BLaER1 treated with 17β-estradiol and CSF1 and Interleukin-3, amounts not matched to agents 10 nM and 100 nM (cell line): ENCODE measurements at regions not wholly inside any gene's neighbourhood (a gene's known extent, or its start where the extent isn't known, plus 50 kb on each side); places are given as distances from the start of the nearest gene placed in this dataset.

ENCODE experiments used
- H3K27ac ChIP-seq, 11 experiments: shearing (Covaris generic); formaldehyde crosslinking; 2 replicates each; pipeline ENCODE4 v1.8.1; 2022
- H3K27me3 ChIP-seq, 11 experiments: shearing (Covaris generic); formaldehyde crosslinking; 2 replicates each; pipeline ENCODE4 v1.8.1; 2022
- H3K36me3 ChIP-seq, 11 experiments: shearing (Covaris generic); formaldehyde crosslinking; 2 replicates each; pipeline ENCODE4 v1.8.1; 2022
- H3K4me1 ChIP-seq, 10 experiments: shearing (Covaris generic); formaldehyde crosslinking; 2 replicates each; pipeline ENCODE4 v1.8.1; 2022
- H3K4me2 ChIP-seq, 11 experiments: shearing (Covaris generic); formaldehyde crosslinking; 2 replicates each; pipeline ENCODE4 v1.8.1; 2022
- H3K4me3 ChIP-seq, 10 experiments: shearing (Covaris generic); formaldehyde crosslinking; 2 replicates each; pipeline ENCODE4 v1.8.1; 2022
- H3K9ac ChIP-seq, 11 experiments: shearing (Covaris generic); formaldehyde crosslinking; 2 replicates each; pipeline ENCODE4 v1.8.1; 2022
- H3K9me3 ChIP-seq, 11 experiments: shearing (Covaris generic); formaldehyde crosslinking; replicated peaks in 1 of 11; 2 replicates each; pipeline ENCODE4 v1.8.1; 2022
- H4K20me1 ChIP-seq, 11 experiments: shearing (Covaris generic); formaldehyde crosslinking; 2 replicates each; pipeline ENCODE4 v1.8.1; 2022
- Cebpa-rat ChIP-seq, 11 experiments: shearing (Covaris generic); IDR thresholded peaks; 2 replicates each; pipeline ENCODE4 v1.8.1; 2022

- peaks cover 0 to 25% (median 0%) of the 10 kb centered on the region in 11 experiments; a peak in 4 of 22 replicates for H4K20me1 ChIP-seq
- H3K9ac ChIP-seq = no peak overlapping the region
- H3K9me3 ChIP-seq = peaks cover 0 to 6% (median 0%) of the 10 kb centered on the region in 11 experiments; a peak in 1 of 22 replicates
- H3K4me1 ChIP-seq = peaks cover 16 to 39% (median 32%) of the 10 kb centered on the region in 10 experiments
- H3K27ac ChIP-seq = no peak overlapping the region
- H3K4me2 ChIP-seq = 0 out of 22 replicates have a peak overlapping the region, but pooled peaks of 1 of the 11 experiments have one; percentile 7
- H3K4me3 ChIP-seq = no peak overlapping the region
- no peaks in the 10 kb centered on the region for H3K27me3 ChIP-seq
- TF ChIP-seq Cebpa-rat (IDR thresholded peaks at IDR 0.05) = no peak
- H3K36me3 ChIP-seq = no peaks in the 10 kb centered on the region
Observed at GRCh38 chr10:46231087-46231486, 55.7 kb upstream of the ANTXRL start.

DNA sequence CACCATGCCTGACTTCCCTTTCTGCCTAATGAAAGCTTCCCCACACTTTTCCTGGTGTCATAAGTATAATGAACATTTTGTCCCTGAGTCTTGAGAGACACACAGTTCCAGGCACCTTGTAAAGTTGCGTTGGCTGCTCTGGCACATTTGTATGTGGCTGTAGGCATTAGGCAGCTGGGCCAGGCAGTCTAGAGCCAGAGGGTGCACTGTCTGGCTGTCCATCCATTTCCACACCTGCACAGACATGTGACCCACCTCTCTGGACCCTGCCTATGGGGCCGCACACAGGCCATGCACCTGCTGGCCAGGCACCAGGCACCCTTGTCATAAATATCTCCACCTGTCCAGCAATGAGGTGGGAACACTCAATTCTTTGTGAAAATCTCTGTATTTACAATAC, 54.7 kb upstream of the ANTXRL start:
- peaks cover 0 to 20% (median 0%) of the 10 kb centered on the region in 11 experiments; a peak in 4 of 22 replicates for H4K20me1 ChIP-seq
- H3K36me3 ChIP-seq = no peaks in the 10 kb centered on the region
- H3K4me3 ChIP-seq = no peak overlapping the region
- no peaks in the 10 kb centered on the region for H3K27me3 ChIP-seq
- no peak overlapping the region for H3K27ac ChIP-seq
- peaks cover 0 to 6% (median 0%) of the 10 kb centered on the region in 11 experiments; a peak in 1 of 22 replicates for H3K9me3 ChIP-seq
- H3K9ac ChIP-seq = no peak overlapping the region
- H3K4me2 ChIP-seq = no peak overlapping the region
- TF ChIP-seq Cebpa-rat (IDR thresholded peaks at IDR 0.05) = no peak
- peaks cover 16 to 29% (median 22%) of the 10 kb centered on the region in 10 experiments for H3K4me1 ChIP-seq

DNA sequence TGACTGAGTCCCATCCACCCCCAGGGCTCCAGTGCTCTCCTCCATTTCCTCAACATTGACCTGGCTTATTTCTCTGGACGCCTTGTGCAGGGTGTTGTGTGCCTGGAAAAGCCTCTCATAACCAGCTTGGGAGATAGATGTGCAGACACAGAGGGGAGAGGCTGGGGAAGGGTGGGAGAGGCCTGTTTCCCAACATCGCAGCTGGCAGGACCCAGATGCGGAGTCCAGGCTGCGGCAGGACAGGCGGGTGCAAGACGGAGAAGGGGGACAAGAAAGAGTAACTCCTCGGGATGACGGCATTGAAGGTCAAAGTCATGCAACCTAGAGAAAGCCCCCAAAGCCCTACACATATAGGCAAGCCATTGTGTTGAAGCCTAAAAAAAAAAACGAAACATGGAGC, 54.1 kb upstream of the ANTXRL start:
- Histone ChIP-seq H3K27ac (no peak overlapping the region), H3K9me3 (peaks cover 0 to 6% (median 0%) of the 10 kb centered on the region in 11 experiments; a peak in 1 of 22 replicates), H3K36me3 (no peaks in the 10 kb centered on the region), H3K9ac (no peak overlapping the region), H3K4me3 (no peak overlapping the region), H3K27me3 (no peaks in the 10 kb centered on the region), H3K4me2 (no peak overlapping the region), H3K4me1 (peaks cover 13 to 23% (median 17%) of the 10 kb centered on the region in 10 experiments), H4K20me1 (peaks cover 0 to 14% (median 0%) of the 10 kb centered on the region in 11 experiments; a peak in 4 of 22 replicates)
- TF ChIP-seq Cebpa-rat (IDR thresholded peaks at IDR 0.05) = no peak

DNA sequence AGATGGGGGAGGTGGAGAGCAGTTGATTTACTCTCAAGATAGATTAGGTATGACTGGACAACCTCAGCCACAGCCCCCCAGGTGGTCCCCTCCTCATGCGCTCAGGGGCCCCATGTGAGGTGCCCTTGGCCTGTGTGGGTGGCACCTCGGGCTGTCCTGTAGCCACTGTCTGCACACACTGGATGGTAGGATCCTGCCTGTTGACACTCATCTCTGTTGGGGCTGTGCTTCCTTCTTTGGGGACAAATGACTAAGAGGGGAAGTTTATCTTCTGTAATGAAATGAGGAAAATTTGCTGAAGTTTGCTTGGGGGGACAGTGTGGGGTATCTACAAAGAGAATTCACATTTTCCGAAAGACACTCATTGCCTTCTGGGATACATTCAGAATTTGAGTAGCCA, 53.6 kb upstream of the ANTXRL start:
- Histone ChIP-seq H3K4me1 (peaks cover 8 to 18% (median 12%) of the 10 kb centered on the region in 10 experiments), H3K27me3 (no peaks in the 10 kb centered on the region), H4K20me1 (peaks cover 0 to 9% (median 0%) of the 10 kb centered on the region in 11 experiments; a peak in 3 of 22 replicates), H3K9me3 (peaks cover 0 to 6% (median 0%) of the 10 kb centered on the region in 11 experiments; a peak in 1 of 22 replicates), H3K4me3 (no peak overlapping the region), H3K36me3 (no peaks in the 10 kb centered on the region), H3K9ac (no peak overlapping the region), H3K27ac (no peak overlapping the region), H3K4me2 (no peak overlapping the region; a peak in 1 of 22 replicates)
- TF ChIP-seq Cebpa-rat (IDR thresholded peaks at IDR 0.05) = no peak

GRCh38 chr10:46234026-46234425, 52.8 kb upstream of the ANTXRL start:
- Histone ChIP-seq H3K27ac (no peak overlapping the region), H4K20me1 (peaks cover 0 to 1% (median 0%) of the 10 kb centered on the region in 11 experiments; a peak in 2 of 22 replicates), H3K4me3 (no peak overlapping the region), H3K9me3 (peaks cover 0 to 6% (median 0%) of the 10 kb centered on the region in 11 experiments; a peak in 1 of 22 replicates), H3K36me3 (no peaks in the 10 kb centered on the region), H3K4me2 (no peak overlapping the region), H3K4me1 (peaks cover under 1 to 9% (median 3%) of the 10 kb centered on the region in 10 experiments; a peak in 14 of 20 replicates), H3K9ac (no peak overlapping the region), H3K27me3 (no peaks in the 10 kb centered on the region)
- no peak for TF ChIP-seq Cebpa-rat (IDR thresholded peaks at IDR 0.05)

DNA sequence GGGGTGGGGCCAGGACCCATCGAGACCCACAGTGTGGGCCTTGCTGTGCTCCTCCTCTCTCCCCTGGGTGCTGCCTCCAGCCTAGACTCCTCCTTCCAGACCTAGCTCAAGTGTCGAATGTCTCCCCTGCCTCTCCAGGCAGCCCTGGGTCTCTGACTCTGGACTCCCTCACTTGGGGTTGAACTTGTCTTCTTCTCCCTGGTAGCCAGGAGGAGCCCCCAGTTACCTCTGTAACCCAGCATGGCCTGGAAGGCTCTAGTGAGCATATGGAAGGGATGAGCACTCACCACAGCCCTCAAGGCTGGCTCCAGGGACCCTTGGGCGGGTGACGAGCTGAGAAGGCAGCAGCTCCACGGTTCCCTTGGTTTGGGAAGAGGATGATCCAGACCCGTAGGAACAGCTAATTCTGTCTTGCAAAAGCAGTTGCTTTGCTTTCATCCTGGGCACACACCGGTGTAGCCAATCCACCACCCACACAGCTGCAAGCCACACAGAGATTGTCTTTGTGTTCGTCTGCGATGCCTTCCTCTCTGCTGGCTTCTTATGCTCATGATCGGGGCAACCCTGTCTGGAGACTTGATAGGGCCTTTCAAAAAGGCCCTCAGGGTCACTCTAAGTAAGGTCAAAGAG, 52.3 kb upstream of the ANTXRL start:
- Histone ChIP-seq H4K20me1 (no peaks in the 10 kb centered on the region), H3K9me3 (peaks cover 0 to 6% (median 0%) of the 10 kb centered on the region in 11 experiments; a peak in 1 of 22 replicates), H3K9ac (no peak overlapping the region), H3K4me1 (peaks cover 0 to 6% (median 0%) of the 10 kb centered on the region in 10 experiments; a peak in 2 of 20 replicates), H3K4me3 (no peak overlapping the region), H3K4me2 (no peak overlapping the region), H3K27ac (no peak overlapping the region), H3K27me3 (no peaks in the 10 kb centered on the region), H3K36me3 (no peaks in the 10 kb centered on the region; a peak in 1 of 22 replicates)
- TF ChIP-seq Cebpa-rat (IDR thresholded peaks at IDR 0.05) = no peak

DNA sequence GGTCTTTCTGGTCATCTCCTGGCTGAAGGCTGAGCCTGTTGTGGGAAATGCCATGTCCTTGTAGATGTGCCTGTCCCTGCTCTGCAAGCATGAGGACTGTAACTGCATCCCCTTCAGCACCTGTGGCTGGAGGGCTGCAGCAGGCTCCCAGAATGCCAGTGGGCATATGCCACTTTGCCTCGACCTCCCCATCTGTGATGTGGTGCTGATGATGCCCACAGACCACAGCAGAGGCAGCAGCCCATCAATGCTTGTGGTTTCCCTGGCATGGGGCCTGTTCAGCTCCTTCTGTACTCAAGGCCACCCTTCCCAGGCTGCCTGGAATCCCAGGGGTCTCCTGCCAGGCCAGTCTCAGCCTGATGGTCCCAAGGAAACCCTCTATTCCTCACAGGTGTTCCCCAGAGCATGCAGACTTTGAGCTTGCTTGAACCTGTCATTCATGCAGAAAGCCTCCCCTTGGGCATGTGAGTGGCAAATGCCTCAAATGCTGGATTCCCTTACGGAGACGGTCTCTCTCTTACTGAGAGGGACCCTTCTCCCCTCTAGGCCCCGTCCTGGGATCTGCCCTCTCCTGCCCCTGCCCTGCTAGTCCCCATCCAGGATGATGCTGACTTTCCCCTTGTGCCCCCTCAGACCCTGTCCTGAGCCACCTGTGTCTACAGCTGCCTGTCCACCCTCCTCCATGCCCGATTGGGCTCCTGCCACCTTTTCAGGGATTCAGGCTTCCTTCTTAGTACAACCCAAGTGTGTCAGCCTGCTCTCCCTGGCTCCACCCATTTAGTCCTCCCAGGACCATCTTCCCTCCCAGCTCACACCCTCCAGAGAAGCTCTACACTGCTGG, 50.9 kb upstream of the ANTXRL start:
- no peak overlapping the region for H3K4me3 ChIP-seq
- no peaks in the 10 kb centered on the region for H3K27me3 ChIP-seq
- TF ChIP-seq Cebpa-rat (IDR thresholded peaks at IDR 0.05) = no peak
- peaks cover 0 to 7% (median 0%) of the 10 kb centered on the region in 11 experiments; a peak in 1 of 22 replicates for H3K36me3 ChIP-seq
- H3K4me1 ChIP-seq = peaks cover 0 to 6% (median 0%) of the 10 kb centered on the region in 10 experiments; a peak in 2 of 20 replicates
- H3K4me2 ChIP-seq = no peak overlapping the region
- H3K27ac ChIP-seq = no peak overlapping the region
- H3K9me3 ChIP-seq = peaks cover 0 to 7% (median 3%) of the 10 kb centered on the region in 11 experiments; a peak in 14 of 22 replicates
- H4K20me1 ChIP-seq = no peaks in the 10 kb centered on the region
- no peak overlapping the region for H3K9ac ChIP-seq

GRCh38 chr10:46236546-46236887, 50.3 kb upstream of the ANTXRL start:
- Histone ChIP-seq H4K20me1 (no peaks in the 10 kb centered on the region), H3K9me3 (peaks cover 5 to 12% (median 7%) of the 10 kb centered on the region in 11 experiments; a peak in 19 of 22 replicates), H3K4me3 (no peak overlapping the region), H3K27me3 (no peaks in the 10 kb centered on the region), H3K4me1 (peaks cover 0 to 5% (median 0%) of the 10 kb centered on the region in 10 experiments; a peak in 1 of 20 replicates), H3K9ac (no peak overlapping the region), H3K4me2 (no peak overlapping the region), H3K27ac (no peak overlapping the region), H3K36me3 (peaks cover 0 to 12% (median 0%) of the 10 kb centered on the region in 11 experiments; a peak in 2 of 22 replicates)
- TF ChIP-seq Cebpa-rat (IDR thresholded peaks at IDR 0.05) = no peak
